Liver (tissue), 8 donors: ENCODE measurements at regions not wholly inside any gene's neighbourhood (a gene's known extent, or its start where the extent isn't known, plus 50 kb on each side); places are given as distances from the start of the nearest gene placed in this dataset.

ENCODE experiments used
- DNase-seq: peaks from one replicate; pipeline ENCODE4 v3.0.0-alpha.2; 2017; ENCODE audit warnings: low spot score
- H3K27ac ChIP-seq, 2 donors: one replicate each; pipeline ENCODE4 v1.7.0; 2013; ENCODE audit warnings: inconsistent platforms in 2 of 2, low read length in 2 of 2, control low read depth in 1 of 2, low read depth in 1 of 2, mild to moderate bottlenecking in 1 of 2
- H3K27me3 ChIP-seq, 4 donors: one replicate each; pipeline versions ENCODE4 v1.6.1 to v1.7.0; 2013; ENCODE audit warnings: low read length in 3 of 4, inconsistent platforms in 1 of 4, mild to moderate bottlenecking in 1 of 4, moderate library complexity in 1 of 4; ENCODE audit not compliant: control insufficient read depth in 4 of 4, insufficient read depth in 4 of 4
- H3K36me3 ChIP-seq, 4 donors: one replicate each; pipeline versions ENCODE4 v1.6.1 to v1.7.0; 2013; ENCODE audit warnings: low read length in 3 of 4, mild to moderate bottlenecking in 3 of 4, low read depth in 1 of 4, moderate library complexity in 1 of 4; ENCODE audit not compliant: control insufficient read depth in 4 of 4, insufficient read depth in 3 of 4
- H3K4me1 ChIP-seq, 4 donors: one replicate each; pipeline versions ENCODE4 v1.6.1 to v1.7.0; 2013; ENCODE audit warnings: low read length in 3 of 4, mild to moderate bottlenecking in 3 of 4, moderate library complexity in 1 of 4; ENCODE audit not compliant: control insufficient read depth in 4 of 4, insufficient read depth in 4 of 4
- H3K4me3 ChIP-seq, 3 donors: one replicate each; pipeline versions ENCODE4 v1.6.1 to v1.7.0; 2013; ENCODE audit warnings: low read length in 3 of 3, control low read depth in 1 of 3, low read depth in 1 of 3, mild to moderate bottlenecking in 1 of 3
- H3K9ac ChIP-seq, 2 donors: one replicate each; pipeline ENCODE4 v1.7.0; 2013; ENCODE audit warnings: low read length in 2 of 2, mild to moderate bottlenecking in 2 of 2, moderate library complexity in 2 of 2, control low read depth in 1 of 2, low read depth in 1 of 2
- H3K9me3 ChIP-seq, 4 donors: one replicate each; pipeline versions ENCODE4 v1.6.1 to v1.7.0; 2013; ENCODE audit warnings: low read length in 3 of 4; ENCODE audit not compliant: control insufficient read depth in 4 of 4
- ATF3 ChIP-seq: IDR thresholded peaks from 2 replicates; pipeline ENCODE4 v1.6.1; 2016; ENCODE audit warnings: antibody characterized with exemption
- CTCF ChIP-seq: fragments of 150-350 bp; IDR thresholded peaks from 2 replicates; pipeline ENCODE4 v1.5.1; 2017; ENCODE audit warnings: improper control_type of control experiment, low read depth, low read length; ENCODE audit not compliant: missing input control
- EGR1 ChIP-seq, 2 donors: IDR thresholded peaks; 2 replicates each; pipeline ENCODE4 v1.6.1; 2016 to 2018; ENCODE audit warnings: antibody characterized with exemption in 2 of 2, low read depth in 2 of 2
- FOXA1 ChIP-seq: IDR thresholded peaks from 2 replicates; pipeline ENCODE4 v1.6.1; 2016; ENCODE audit warnings: antibody characterized with exemption
- GABPA ChIP-seq, 2 donors: IDR thresholded peaks in 1 of 2; conservative IDR thresholded peaks in 1 of 2; 2 replicates each; pipeline ENCODE4 v1.6.1; 2016; ENCODE audit warnings: antibody characterized with exemption in 2 of 2, mild to moderate bottlenecking in 1 of 2, moderate library complexity in 1 of 2
- HNF4A ChIP-seq, 2 donors: conservative IDR thresholded peaks; 2 replicates each; pipeline ENCODE4 v1.6.1; 2016; ENCODE audit warnings: antibody characterized with exemption in 2 of 2, mild to moderate bottlenecking in 2 of 2
- HNF4G ChIP-seq: IDR thresholded peaks from 2 replicates; pipeline ENCODE4 v1.6.1; 2016; ENCODE audit warnings: antibody characterized with exemption
- JUND ChIP-seq, 2 donors: IDR thresholded peaks; 2 replicates each; pipeline ENCODE4 v1.6.1; 2016; ENCODE audit warnings: antibody characterized with exemption in 2 of 2
- MAX ChIP-seq: IDR thresholded peaks from 2 replicates; pipeline ENCODE4 v1.6.1; 2016; ENCODE audit warnings: antibody characterized with exemption
- NR2F2 ChIP-seq: IDR thresholded peaks from 2 replicates; pipeline ENCODE4 v1.6.1; 2016; ENCODE audit warnings: antibody characterized with exemption
- RAD21 ChIP-seq, 2 donors: IDR thresholded peaks; 2 replicates each; pipeline ENCODE4 v1.6.1; 2016; ENCODE audit warnings: antibody characterized with exemption in 2 of 2, mild to moderate bottlenecking in 2 of 2
- REST ChIP-seq: IDR thresholded peaks from 2 replicates; pipeline ENCODE4 v1.6.1; 2016; ENCODE audit warnings: antibody characterized with exemption, mild to moderate bottlenecking
- RXRA ChIP-seq, 2 donors: IDR thresholded peaks; 2 replicates each; pipeline ENCODE4 v1.6.1; 2017 to 2018; ENCODE audit warnings: antibody characterized with exemption in 2 of 2, mild to moderate bottlenecking in 1 of 2
- TAF1 ChIP-seq: conservative IDR thresholded peaks from 2 replicates; pipeline ENCODE4 v1.6.1; 2016; ENCODE audit warnings: antibody characterized with exemption, mild to moderate bottlenecking
- YY1 ChIP-seq: IDR thresholded peaks from 2 replicates; pipeline ENCODE4 v1.6.1; 2016; ENCODE audit warnings: antibody characterized with exemption, mild to moderate bottlenecking
- ZBTB33 ChIP-seq: IDR thresholded peaks from 2 replicates; pipeline ENCODE4 v1.6.1; 2016; ENCODE audit warnings: antibody characterized with exemption
- WGBS: extraction: QIAGEN DNeasy Blood & Tissue Kit; methylation state at CpG from one replicate; pipeline ENCODE4 v1.1.7; 2013; 5-methylcytosine and 5-hydroxymethylcytosine counted together
- donor health status: healthy.
- donor health status: healthy.
- donor health status: healthy.
- donor health status: healthy.
- donor health status: healthy.

GRCh38 chr11:128157423-128158298, 429.7 kb downstream of the ETS1 start:
- WGBS = 16% methylated on average over 5 of the region's 5 CpGs
- H3K27me3 ChIP-seq = no peaks in the 10 kb centered on the region
- no peak overlapping the region for H3K9ac ChIP-seq
- peak overlapping the region in 1 of 3 donors; percentile 35 for H3K4me3 ChIP-seq
- H3K9me3 ChIP-seq = no peaks in the 10 kb centered on the region
- DNase-seq = no peak
- H3K36me3 ChIP-seq = no peaks in the 10 kb centered on the region
- peaks cover 0 to 23% (median 11%) of the 10 kb centered on the region in 4 donors for H3K4me1 ChIP-seq
- H3K27ac ChIP-seq = peak overlapping the region in 1 of 2 donors; percentile 39
- no peak for TF ChIP-seq TAF1
- peak; percentile 66 for TF ChIP-seq CTCF
- TF ChIP-seq JUND (IDR thresholded peaks at IDR 0.05) = no peak
- no peak for TF ChIP-seq NR2F2
- TF ChIP-seq REST = no peak
- TF ChIP-seq RAD21 (IDR thresholded peaks at IDR 0.05) = peak; percentile 91 to 95
- peak; percentile 16 for TF ChIP-seq HNF4G
- no peak for TF ChIP-seq RXRA (IDR thresholded peaks at IDR 0.05)
- peak; percentile 32 to 58 for TF ChIP-seq HNF4A (conservative IDR thresholded peaks at IDR 0.05)
- no peak for TF ChIP-seq ATF3
- TF ChIP-seq ZBTB33 = no peak
- TF ChIP-seq YY1 = peak; percentile 96
- no peak for TF ChIP-seq EGR1 (IDR thresholded peaks at IDR 0.05; ENCODE audit: low read depth in 2 of 2)
- TF ChIP-seq MAX = no peak
- no peak for TF ChIP-seq FOXA1
- no peak for TF ChIP-seq GABPA (IDR thresholded peaks at IDR 0.05 in 1 of 2, conservative IDR thresholded peaks at IDR 0.05 in 1 of 2)
